HUDEP-2 (cell line): ENCODE measurements at regions not wholly inside any gene's neighbourhood (a gene's known extent, or its start where the extent isn't known, plus 50 kb on each side); places are given as distances from the start of the nearest gene placed in this dataset.
"Not testable (repeated sequence)": the region's sequence is repeated elsewhere in the genome, so short reads cannot be mapped to it uniquely, and the experiment has no call there.

Source experiments
- DNase-seq, 76 experiments: peaks; one replicate each; lab custom pipeline; 2025; ENCODE audit not compliant: unreplicated experiment in 76 of 76; lab: John Stamatoyannopoulos, UW

DNA sequence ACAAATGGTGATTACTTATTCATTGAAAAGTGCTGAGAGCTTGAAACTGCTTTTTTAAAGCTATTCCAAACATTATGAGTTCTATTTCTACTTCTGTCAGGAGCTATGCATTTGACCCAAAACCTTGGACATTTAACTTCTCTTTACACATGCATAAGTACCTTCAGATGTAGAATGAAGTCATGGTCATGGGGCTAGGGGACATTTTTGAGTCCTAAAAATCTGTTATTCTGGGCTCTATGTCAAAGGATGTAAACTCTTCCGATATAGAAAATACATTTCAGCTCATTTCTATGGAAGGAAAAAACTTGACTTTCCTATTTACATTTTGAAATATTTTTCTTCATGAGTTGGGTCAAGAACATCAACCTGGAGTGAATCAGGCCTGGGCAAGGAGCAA lies 179.5 kb upstream of the CXCL12 start:
- no peak for DNase-seq

DNA sequence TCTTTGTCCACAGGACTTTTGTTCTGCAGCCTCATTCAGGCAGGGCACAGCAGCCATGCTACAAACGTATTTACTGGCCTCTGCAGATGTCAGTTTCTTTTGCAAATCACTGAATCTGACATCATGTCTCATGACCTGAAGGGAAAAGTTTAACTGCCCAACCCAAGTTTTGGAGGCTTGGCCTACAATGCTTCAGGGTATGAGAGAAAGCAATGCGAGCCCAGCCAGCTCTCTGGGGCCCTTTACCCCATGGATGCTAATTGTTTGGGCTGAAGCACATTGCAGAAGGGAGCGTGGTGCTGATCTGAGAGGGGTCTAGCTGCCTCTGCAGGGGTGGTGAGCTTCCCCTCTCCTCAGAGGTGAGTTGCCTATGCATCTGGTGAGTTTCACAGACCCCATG lies 179.9 kb upstream of the CXCL12 start:
- no peak for DNase-seq

DNA sequence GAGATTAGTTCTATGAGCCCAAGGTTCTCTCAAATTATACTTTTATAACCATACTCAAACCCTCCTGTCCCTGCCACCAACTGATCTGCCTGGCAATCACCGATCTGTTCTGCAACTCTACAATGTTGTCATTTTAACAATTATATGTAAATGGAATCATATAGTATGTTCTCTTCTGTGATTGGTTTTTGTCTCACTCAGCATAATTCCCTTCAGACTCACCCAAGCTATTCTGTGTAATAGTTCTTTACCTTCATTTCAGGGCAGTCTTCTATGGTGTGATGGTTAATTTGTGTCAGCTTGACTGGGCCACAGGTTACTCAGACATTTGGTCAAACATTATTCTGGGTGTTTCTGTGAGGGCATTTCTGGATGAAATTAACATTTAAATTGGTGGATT lies 181.9 kb upstream of the CXCL12 start:
- no peak for DNase-seq

DNA sequence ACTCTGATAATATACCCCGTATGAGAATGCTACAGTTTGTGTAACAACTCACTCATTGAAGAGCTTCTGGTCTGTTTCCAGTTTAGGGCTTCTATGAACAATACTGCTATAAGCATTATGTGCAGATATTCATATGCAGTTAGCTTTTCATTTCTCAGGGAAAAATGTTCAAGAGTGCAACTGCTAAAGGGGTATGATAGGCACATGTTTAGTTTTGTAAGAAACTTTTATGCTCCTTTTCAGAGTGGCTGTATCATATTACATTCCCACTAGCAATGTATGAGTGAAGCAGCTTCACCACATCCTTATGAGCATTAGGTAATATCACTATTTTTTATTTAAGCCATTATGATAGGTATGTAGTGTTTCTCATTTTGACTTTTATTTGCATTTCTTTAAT lies 182.6 kb upstream of the CXCL12 start:
- no peak for DNase-seq

DNA sequence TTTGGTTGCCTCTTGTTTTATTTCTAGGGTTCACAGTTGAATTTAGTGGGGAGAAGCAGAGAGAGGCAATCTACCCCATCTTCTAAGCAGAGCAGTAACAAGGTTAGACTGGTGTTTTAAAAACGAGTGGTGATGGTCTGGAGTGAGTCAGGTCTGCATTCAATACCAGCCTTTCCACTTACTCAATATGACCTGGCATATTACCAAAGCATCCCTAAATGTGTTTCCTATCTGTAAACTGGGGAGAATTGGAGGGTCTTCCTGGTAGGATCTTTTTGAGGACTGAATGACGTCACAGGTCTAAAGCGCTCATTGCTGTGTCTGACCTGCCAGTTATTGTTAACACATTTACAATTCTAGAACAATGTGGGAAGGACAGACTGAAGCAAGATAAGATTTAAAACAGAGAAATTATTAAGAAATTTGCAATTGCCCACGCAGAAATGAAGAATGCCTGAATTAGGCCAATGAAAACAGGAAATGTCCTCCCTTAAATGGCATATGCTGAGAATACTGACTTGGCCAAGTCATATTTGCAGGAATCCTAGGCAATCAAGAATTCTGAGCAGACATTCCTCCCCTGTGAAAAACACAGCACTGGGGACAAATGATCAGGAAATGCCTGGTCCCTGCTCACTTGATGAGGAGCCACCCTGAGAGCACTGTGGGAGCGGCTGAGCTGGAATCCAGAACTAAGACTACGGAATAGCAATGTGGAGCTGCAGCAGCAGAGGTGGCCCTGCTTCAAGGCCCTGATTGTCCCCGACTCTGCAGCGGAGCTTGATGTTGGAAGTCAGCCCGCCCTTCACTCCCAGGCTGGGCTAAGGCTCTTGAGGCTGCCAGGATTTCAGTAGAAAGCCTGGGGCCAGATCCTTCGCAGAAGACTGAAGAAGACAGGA lies 184.5 kb upstream of the CXCL12 start:
- DNase-seq, result no peak

DNA sequence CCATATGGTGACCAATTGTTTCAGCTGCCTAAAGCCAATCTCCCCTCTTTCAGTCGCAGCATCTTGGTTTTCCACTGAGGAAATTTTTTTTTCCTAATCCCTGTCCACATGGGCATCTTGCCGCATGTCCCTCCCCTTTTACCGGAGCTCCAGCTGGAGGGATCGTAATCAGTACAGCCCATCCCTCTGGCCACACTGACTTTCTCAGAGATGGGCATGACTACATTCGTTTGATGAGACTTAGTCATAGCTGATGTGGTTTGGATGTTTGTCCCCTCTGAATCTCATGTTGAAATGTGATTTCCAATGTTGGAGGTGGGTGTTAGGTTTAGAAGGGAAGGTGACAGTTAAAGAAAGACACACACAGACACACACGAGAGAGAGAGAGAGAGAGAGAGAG lies 186.8 kb upstream of the CXCL12 start:
- no peak for DNase-seq

DNA sequence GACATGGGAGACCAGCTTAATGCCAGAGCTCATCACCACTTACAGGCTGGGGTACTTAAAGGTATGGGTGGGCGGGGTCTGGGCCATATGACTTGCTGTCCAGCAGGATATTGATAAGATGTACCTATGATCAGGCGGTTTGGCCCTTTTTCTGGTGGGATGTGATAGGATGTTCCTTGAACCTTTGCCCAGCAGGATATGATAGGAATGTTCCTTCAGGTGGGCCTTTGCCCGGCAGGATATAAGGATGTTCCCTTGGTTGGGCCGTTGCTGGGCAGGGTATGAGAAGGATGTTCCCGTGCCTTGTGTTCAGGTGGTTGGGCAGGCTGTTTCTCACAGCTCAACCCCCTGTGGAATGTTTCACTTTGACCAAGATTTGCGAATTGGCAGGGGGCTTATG lies 187.2 kb upstream of the CXCL12 start:
- no peak for DNase-seq

DNA sequence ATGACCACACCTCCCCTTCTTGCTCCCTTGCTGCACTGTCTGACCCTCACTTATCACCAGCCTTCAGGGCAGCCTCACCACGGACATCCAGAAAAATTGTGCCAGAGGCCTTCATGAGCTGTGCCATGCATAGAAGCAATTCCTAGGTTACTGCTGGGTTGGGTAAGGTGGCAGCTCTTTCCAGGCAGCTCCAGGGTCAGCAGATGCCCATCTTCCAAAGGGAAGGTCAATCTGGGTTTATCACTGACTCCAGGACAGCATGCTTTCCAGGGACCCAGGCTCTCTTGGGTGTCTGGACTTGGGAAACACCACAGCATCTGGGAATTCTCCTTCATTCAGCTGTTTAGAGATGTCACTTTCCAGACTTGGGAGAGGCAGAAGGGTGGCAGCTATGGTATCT lies 188.9 kb upstream of the CXCL12 start:
- DNase-seq, result no peak

DNA sequence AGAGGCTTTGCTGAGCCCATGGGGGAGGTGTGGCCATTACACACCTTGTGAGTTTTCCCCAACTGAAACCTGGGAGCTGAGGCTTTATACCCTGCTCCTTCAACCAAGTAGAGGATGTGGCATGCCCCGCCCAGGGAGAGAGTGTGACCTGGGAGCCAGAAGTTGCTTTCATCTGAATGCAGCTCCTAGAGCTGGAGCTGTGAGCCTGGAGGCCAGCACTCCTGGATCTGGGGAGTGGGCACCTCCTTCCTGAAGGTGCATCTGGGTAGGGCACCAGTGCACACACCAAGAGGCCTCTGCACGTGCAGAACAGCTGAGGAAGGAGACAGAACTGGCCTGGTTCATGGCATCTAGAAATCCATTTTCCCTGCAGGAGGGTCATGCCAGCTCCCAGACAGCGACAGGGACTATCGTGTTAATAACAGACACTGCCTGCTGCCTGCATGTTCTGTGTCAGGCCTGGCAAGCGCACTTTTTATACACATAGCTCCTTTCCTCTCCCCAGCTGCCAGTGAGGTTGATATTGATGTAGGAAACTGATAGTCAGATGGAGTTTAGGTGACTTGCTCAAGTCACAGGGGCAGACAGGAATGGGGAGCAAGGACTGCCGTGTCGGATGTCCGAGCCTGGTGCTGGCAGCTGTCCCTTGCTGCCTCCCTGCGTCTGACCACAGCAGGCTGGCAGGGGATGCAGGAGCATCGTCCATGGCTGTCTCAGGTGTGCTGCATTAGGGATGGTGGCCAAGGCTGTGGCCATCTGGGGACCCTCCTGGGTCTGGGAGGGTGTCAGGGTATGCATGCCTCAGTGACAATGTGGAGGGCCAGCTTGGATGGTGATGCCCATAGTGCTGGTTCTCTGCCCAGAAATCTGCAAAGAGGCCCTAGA lies 189.9 kb upstream of the CXCL12 start:
- DNase-seq, result no peak

DNA sequence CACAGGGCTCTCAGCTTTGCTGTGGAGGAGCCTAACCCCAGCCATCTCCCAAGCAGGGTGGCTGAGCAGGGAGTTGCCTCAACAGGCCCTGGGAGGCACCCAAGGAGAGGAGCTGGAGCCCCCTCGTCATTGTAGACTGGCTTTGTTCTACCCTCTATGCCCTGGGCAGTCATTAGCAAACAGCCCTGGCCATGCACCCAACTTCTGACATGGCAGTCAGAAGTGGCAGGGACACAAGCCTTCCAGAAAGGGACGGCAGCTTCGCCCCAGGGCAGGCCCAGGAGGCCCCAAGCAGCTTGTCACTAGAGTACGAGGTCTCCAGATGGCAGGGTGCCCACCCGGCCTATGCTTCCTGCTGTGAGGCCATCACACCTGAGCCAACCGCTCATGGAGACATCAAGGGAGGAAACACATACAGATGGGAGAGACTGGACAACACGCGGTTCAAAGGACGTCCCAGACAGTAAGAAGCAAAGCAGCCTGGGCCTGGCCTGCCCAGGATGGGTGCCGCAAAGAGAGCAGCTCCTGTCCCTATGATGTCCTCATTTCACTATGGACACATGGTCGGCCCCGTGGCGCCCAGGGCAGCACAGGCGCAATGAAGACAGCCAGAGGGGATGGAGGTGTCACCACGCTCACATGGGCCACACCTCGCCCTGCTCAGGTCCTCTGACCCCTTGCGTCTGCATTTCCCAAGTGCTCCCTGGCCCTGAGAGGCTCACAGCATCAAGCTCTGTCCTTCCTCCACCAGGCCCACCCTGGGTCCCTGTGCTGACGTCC lies 190.9 kb upstream of the CXCL12 start:
- no peak for DNase-seq

DNA sequence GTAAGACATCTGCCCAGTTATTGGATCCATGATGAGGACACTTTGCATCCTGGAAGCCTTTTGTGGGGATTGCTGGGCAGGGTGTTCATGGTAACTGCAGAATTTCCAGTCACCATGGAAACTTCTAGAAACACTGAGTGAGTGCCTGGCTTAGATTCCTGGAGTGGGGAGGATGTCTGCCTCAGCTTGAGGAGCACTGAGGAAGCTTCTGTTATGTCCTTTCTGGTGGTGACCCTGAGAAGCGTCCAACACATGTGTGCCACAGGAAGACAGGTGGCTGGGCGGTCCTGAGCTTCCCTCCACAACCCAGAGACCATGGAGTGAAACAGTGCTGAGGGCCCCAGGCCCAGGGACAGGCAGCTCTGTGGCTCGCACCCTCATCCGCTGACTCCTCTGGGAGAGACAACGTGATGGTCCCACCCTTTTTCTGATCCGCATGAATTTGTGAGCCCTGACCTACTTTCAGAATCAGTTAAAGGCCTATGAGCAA lies 191.8 kb upstream of the CXCL12 start:
- DNase-seq, result no peak

DNA sequence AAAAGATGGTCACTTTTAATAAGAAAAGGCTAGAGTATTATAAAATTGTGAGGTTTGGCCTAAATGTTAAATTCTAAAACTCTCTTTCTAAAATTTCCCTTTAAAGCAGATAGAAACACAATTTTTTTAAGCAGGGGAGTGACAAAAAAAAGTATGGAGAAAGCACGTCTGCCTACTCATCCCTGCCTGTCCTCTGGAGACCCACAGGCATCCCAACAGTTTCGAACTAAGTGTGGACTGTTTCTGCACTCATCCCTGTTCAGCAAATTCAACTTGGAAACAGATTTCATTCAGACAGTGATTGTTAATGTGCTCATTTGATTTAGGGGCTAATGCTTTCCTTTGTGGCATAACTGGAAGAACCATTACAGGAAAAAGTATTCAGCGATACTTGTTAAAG lies 192.6 kb upstream of the CXCL12 start:
- no peak for DNase-seq

DNA sequence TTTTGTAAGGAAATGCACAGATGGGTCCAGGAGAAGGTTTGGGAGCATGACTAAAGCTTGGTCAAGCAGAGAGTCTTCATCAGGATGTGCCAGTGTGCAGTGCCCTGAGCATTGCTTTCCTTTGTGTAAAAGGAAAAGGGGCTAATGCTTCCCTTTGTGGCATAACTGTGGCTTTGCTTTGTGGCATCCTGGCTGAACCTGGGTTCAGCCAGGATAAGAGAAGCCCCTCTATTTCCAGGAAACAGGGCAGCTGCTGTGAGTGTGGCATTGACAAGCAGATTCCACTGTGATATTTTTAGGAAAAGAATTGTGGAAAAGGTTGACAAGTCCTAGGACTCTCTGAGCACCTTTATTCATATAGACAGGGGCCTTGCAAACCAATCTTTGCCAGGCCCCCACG lies 193.4 kb upstream of the CXCL12 start:
- DNase-seq, result no peak

DNA sequence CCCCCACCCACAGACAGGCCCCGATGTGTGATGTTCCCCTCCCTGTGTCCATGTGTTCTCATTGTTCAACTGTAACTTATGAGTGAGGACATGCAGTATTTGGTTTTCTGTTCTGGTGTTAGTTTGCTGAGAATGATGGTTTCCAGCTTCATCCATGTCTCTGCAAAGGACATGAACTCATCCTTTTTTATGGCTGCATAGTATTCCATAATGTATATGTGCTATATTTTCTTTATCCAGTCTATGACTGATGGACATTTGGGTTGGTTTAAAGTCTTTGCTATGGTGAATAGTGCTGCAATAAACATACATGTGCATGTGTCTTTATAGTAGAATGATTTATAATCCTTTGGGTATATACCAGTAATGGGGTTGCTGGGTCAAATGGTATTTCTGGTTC lies 194.1 kb upstream of the CXCL12 start:
- not testable (repeated sequence) for DNase-seq

DNA sequence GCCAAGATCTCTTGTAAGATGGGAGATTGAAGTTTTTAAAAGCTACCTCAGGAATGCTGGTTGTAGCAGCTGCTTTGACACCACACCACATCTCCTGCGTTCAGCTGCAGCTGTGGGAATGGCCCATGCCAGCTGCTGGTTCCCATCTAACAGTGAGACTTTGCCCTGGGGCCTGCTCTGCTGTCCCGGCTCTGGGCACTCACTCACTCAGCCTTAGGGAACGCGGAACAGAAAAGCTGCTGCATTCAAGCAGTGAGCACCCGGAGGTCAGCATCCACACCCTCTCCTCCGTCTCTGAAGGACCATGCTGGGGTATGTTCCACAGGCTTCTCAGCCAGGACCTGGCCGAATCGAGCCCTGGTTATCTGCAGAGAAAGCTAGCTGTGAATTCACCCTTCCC lies 197.1 kb upstream of the CXCL12 start:
- no peak for DNase-seq

DNA sequence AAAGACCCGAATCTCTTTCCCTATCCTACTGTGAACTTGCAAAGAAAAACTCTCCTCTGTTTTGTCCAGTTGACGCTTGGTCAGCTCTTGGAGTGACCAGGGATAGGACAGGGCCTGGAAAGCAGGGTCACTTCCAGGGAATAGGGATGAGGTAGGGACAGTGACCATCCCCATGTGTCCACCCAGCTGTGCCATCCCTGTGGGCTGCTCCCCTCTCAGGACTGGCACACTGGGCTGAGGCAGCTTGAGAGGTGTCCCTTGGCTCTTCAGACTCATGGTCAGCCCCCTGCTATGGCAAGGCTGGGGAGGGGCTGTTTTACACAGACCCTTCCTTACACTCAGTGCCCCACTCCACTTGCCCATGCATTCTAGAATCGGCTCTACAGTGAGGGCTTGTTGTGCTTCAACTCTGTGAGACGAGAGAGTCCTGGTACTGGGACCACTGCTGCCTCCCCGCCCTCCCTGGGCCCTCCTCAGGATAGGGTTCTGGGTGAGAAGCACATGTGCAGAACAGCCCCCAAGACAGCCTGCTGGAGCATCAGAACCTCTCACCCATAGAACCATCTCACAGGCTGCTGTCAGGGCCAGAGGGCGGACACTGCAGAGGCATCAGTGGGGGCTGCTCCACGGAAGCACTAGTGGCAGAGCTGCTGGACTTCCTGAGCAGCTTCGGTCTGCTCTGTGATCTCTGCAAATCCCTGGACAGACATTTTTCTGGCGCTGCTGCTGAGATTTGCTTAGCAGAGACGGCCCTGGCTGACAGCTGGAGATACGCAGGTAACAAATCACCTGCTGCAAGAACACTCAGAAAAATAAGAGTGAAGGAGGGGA lies 202.8 kb upstream of the CXCL12 start:
- DNase-seq, result no peak

DNA sequence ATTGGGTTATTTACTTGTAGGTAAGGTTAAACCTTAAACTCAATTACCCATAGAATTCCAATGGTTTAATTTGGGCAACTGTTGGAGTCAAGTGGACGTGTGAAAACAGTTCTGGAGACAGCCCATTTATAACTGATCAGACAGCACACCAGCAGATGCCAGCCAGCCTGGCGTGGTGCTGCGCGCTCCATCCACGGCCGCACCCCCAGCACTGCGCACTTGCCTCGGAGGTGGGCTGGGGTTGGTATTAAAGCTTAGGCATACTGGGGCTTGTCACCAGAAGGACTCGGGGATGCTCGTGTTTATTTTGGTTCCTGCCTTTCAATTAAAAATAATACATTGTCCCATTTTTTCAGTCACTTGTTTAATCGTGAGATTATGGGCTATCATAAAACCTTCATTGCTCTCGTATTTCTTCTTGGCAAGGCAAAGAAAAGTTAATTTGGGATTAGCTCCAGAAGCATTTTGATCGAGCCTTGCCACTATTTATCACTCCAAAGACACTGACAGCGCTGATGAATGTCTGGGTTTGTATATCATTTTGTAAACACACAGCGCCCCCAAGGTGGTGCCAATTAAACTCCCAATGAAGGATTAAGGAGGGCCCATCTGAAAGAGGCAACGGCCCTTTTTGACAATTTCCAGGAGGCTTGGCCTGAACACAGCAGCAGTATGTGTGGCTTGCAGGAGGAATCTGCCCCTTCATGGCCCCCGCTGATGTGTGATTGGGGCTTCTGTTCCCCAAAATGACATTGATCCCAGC lies 204.5 kb upstream of the CXCL12 start:
- DNase-seq, result peak in 1 of 76 experiments; percentile 1

DNA sequence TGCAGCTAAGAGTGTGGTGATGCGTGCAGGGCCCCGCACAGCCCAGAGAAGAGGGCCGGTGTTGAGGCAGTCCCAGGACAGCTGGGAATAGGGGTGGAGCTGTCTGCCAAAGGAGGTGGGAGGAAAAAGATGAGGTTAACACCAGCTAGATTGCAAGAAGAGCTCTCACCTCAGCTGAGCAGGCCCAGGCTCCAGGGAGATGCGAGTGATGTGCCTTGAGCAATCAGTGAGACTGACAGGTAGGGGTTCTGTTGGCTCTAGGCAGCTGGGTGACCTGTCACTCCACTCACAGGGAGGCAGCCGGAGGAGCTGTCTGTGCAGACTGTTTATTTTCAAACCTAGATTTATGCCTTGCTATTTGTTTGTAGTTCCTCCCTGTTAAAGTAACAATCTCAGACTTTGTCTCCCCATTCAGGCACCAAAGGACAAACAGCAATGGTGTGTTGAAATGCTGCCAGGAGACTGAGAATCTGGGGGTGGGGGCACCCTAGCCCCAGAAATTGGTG lies 205.1 kb upstream of the CXCL12 start:
- no peak for DNase-seq

DNA sequence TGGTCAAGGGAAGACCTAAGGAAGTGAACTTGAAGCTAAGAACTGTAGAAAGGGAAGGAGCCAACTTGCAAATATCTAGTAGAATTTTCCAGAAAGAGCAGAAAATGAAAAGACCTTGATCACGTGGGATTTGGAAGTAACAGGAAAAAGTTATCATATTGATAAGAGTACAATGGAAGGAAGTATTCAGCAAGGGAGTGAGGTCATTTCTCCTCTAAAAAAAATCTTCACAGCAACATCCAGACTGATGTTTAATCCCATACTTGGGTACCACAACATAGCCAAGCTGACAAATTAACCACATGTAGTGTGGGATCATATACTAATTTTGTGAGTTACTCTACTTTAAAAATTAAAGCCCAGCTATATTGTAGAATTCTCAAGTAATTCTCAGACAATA lies 207.0 kb upstream of the CXCL12 start:
- no peak for DNase-seq
